Lower lobe of right lung (tissue), 2 donors: ENCODE measurements at regions not wholly inside any gene's neighbourhood (a gene's known extent, or its start where the extent isn't known, plus 50 kb on each side); places are given as distances from the start of the nearest gene placed in this dataset.

ENCODE experiments used
- ATAC-seq, 2 donors: fragments of 200-7000 bp; cut with Tn5 transposase; one replicate each; pipeline ENCODE4 v1.9.1; 2020 to 2022; ENCODE audit warnings: mild to moderate bottlenecking in 2 of 2, moderate library complexity in 2 of 2
- DNase-seq: peaks from one replicate; pipeline ENCODE4 v3.0.0-alpha.2; 2020
- H3K27ac ChIP-seq: fragments of 200-600 bp; one replicate; pipeline ENCODE4 v1.8.0; 2022
- H3K27me3 ChIP-seq: fragments of 200-600 bp; one replicate; pipeline ENCODE4 v1.8.0; 2022; ENCODE audit warnings: low read depth
- H3K36me3 ChIP-seq: fragments of 200-600 bp; one replicate; pipeline ENCODE4 v1.8.0; 2022; ENCODE audit warnings: mild to moderate bottlenecking
- H3K4me1 ChIP-seq: fragments of 200-600 bp; one replicate; pipeline ENCODE4 v1.8.0; 2022
- H3K4me3 ChIP-seq: fragments of 200-600 bp; one replicate; pipeline ENCODE4 v1.8.0; 2022; ENCODE audit warnings: mild to moderate bottlenecking
- H3K9me3 ChIP-seq: fragments of 200-600 bp; one replicate; pipeline ENCODE4 v1.8.0; 2022
- CTCF ChIP-seq: fragments of 200-600 bp; IDR thresholded peaks from one replicate; pipeline ENCODE4 v1.8.0; 2022; ENCODE audit warnings: antibody characterized with exemption, mild to moderate bottlenecking
- intact Hi-C: fragments of 100-400 bp; cut with DNase I; formaldehyde crosslinking; loops from one replicate; pipeline ENCODE4 v1.11.0; 2022
- donor health status: DM: no; HTN: yes; CAD: no; lungs with severe emphysema.

- ATAC-seq: no peak
- intact Hi-C loops: no loop called here
- peaks cover 41% of the 10 kb centered on the region for H3K4me1 ChIP-seq
- H3K27ac ChIP-seq: no peak overlapping the region
- H3K4me3 ChIP-seq: no peak overlapping the region
- H3K9me3 ChIP-seq: no peaks in the 10 kb centered on the region
- peaks cover 79% of the 10 kb centered on the region for H3K36me3 ChIP-seq
- DNase-seq: no peak
- H3K27me3 ChIP-seq: no peaks in the 10 kb centered on the region
- no peak for TF ChIP-seq CTCF
Measured at GRCh38 chr12:124371366-124371765, 76.5 kb downstream of the RFLNA start.

GRCh38 chr12:124370851-124371250 lies 76.0 kb downstream of the RFLNA start:
- Histone ChIP-seq H3K36me3 (peaks cover 79% of the 10 kb centered on the region), H3K4me1 (peaks cover 41% of the 10 kb centered on the region)
- no peak for DNase-seq

GRCh38 chr12:124370384-124370783 lies 75.5 kb downstream of the RFLNA start:
- H3K36me3 ChIP-seq: peaks cover 78% of the 10 kb centered on the region
- intact Hi-C loops: no loop called here
- no peak for ATAC-seq
- H3K9me3 ChIP-seq: no peaks in the 10 kb centered on the region
- TF ChIP-seq CTCF: no peak
- H3K4me3 ChIP-seq: no peak overlapping the region
- peak overlapping the region; percentile 92 for H3K27ac ChIP-seq
- peaks cover 41% of the 10 kb centered on the region for H3K4me1 ChIP-seq
- DNase-seq: no peak
- no peaks in the 10 kb centered on the region for H3K27me3 ChIP-seq

More at GRCh38 chr12:124370851-124371250, 76.0 kb downstream of the RFLNA start:
- ATAC-seq: no peak
- no peak overlapping the region for H3K4me3 ChIP-seq
- TF ChIP-seq CTCF: no peak
- intact Hi-C loops: no loop called here
- peak overlapping the region; percentile 92 for H3K27ac ChIP-seq
- no peaks in the 10 kb centered on the region for H3K27me3 ChIP-seq
- H3K9me3 ChIP-seq: no peaks in the 10 kb centered on the region

- no peaks in the 10 kb centered on the region for H3K9me3 ChIP-seq
- no peak for DNase-seq
- peaks cover 41% of the 10 kb centered on the region for H3K4me1 ChIP-seq
- TF ChIP-seq CTCF: no peak
- no peaks in the 10 kb centered on the region for H3K27me3 ChIP-seq
- intact Hi-C loops: no loop called here
- peak; percentile 2 to 22 for ATAC-seq
- H3K4me3 ChIP-seq: peak overlapping the region; percentile 8
- peaks cover 78% of the 10 kb centered on the region for H3K36me3 ChIP-seq
- H3K27ac ChIP-seq: peak overlapping the region; percentile 92
Measured at GRCh38 chr12:124369827-124370378, 75.0 kb downstream of the RFLNA start.

GRCh38 chr12:124369055-124369826 lies 74.3 kb downstream of the RFLNA start:
- Histone ChIP-seq H3K36me3 (peaks cover 78% of the 10 kb centered on the region), H3K27me3 (no peaks in the 10 kb centered on the region), H3K4me1 (peaks cover 41% of the 10 kb centered on the region), H3K27ac (peak overlapping the region; percentile 92), H3K4me3 (peak overlapping the region; percentile 8), H3K9me3 (no peaks in the 10 kb centered on the region)
- DNase-seq (peak; percentile 92), ATAC-seq (peak; percentile 90)
- intact Hi-C loops: no loop called here
- peak; percentile 53 for TF ChIP-seq CTCF
